ENCODE measurements at regions not wholly inside any gene's neighbourhood (a gene's known extent, or its start where the extent isn't known, plus 50 kb on each side); places are given as distances from the start of the nearest gene placed in this dataset.

GRCh38 chr3:115553796-115554486, 69.4 kb upstream of the GAP43 start:
- no peaks in the 10 kb centered on the region for H3K79me2 ChIP-seq (ENCODE audit: insufficient read depth, low read length)
- H3K36me3 ChIP-seq (replicated peaks in 1 of 2; ENCODE audit: control insufficient read depth in 1 of 2, insufficient read depth in 2 of 2, low read length in 2 of 2) = no peaks in the 10 kb centered on the region
- H3K9me3 ChIP-seq (ENCODE audit: low read length) = no peaks in the 10 kb centered on the region
- no peaks in the 10 kb centered on the region for H3K27me3 ChIP-seq (ENCODE audit: control insufficient read depth in 1 of 2, insufficient read depth in 2 of 2, low read length in 2 of 2)
- no peak for FAIRE-seq
- no peak overlapping the region for H3K27ac ChIP-seq (ENCODE audit: extremely low read length, insufficient read depth, low read length)
- TF ChIP-seq ZNF605 (CRISPR knock-in tag; IDR thresholded peaks at IDR 0.05) (no peak), ZNF570 (CRISPR knock-in tag; IDR thresholded peaks at IDR 0.05; ENCODE audit: borderline replicate concordance) (no peak), GABPB1 (CRISPR knock-in tag; IDR thresholded peaks at IDR 0.05) (no peak), SIN3A (IDR thresholded peaks at IDR 0.05; ENCODE audit: borderline replicate concordance, low read depth, low read length) (no peak), FOXK1 (CRISPR knock-in tag; IDR thresholded peaks at IDR 0.05; ENCODE audit: borderline replicate concordance, low read depth) (no peak), FOXO1 (CRISPR knock-in tag; IDR thresholded peaks at IDR 0.05) (no peak), FIP1L1 (IDR thresholded peaks at IDR 0.05; ENCODE audit: borderline replicate concordance, insufficient read depth, low read depth, low read length) (no peak), ZBTB8A (CRISPR knock-in tag; IDR thresholded peaks at IDR 0.05; ENCODE audit: borderline replicate concordance, low read depth) (no peak), ZNF781 (CRISPR knock-in tag; IDR thresholded peaks at IDR 0.05; ENCODE audit: borderline replicate concordance, not compliant biosample characterization) (no peak), NFKB2 (CRISPR knock-in tag; IDR thresholded peaks at IDR 0.05; ENCODE audit: borderline replicate concordance) (no peak), SSRP1 (CRISPR knock-in tag; IDR thresholded peaks at IDR 0.05) (no peak), MEIS2 (CRISPR knock-in tag; IDR thresholded peaks at IDR 0.05) (no peak), ZNF451 (CRISPR knock-in tag; IDR thresholded peaks at IDR 0.05) (no peak), ZNF432 (CRISPR knock-in tag; IDR thresholded peaks at IDR 0.05; ENCODE audit: borderline replicate concordance) (no peak), ZNF816 (CRISPR knock-in tag; IDR thresholded peaks at IDR 0.05; ENCODE audit: borderline replicate concordance) (no peak), IRF2 (CRISPR knock-in tag; IDR thresholded peaks at IDR 0.05) (no peak)
- H3K9ac ChIP-seq (ENCODE audit: insufficient read depth, low read depth, low read length) = no peak overlapping the region
- H3K4me3 ChIP-seq (replicated peaks in 1 of 3; ENCODE audit: insufficient read depth in 1 of 3, low read depth in 2 of 3, low read length in 3 of 3) = no peak overlapping the region
- WGBS (ENCODE audit: low lambda C conversion rate) = 0% methylated on average over 2 of the region's 2 CpGs
- POLR2A ChIA-PET = no interaction called here
- DNase-seq (ENCODE audit: low spot score) = no peak
- intact Hi-C loops (cut with micrococcal nuclease; ENCODE audit: unreplicated experiment) (no loop called here), in situ Hi-C loops (cut with HindIII; ENCODE audit: extremely low pct_ligation_motif_present, low pct_unique_long_range_greater_than_20kb) (no loop called here)
- no peaks in the 10 kb centered on the region for H4K20me1 ChIP-seq (ENCODE audit: insufficient read depth, low read length)
- CTCF ChIA-PET (ENCODE audit: low intra/inter-chr PET ratio, low total read pairs) = no interaction called here
- H3K4me1 ChIP-seq (ENCODE audit: insufficient read depth, low read length) = peaks cover 8% of the 10 kb centered on the region
- no TSS peak for BruUV-seq (replicated peaks)
- no peak overlapping the region for H2AFZ ChIP-seq (ENCODE audit: low read length)
- H3K4me2 ChIP-seq (ENCODE audit: low read depth, low read length) = no peak overlapping the region
- ATAC-seq = no peak

Data from HepG2 (cell line).